ENCODE measurements at regions not wholly inside any gene's neighbourhood (a gene's known extent, or its start where the extent isn't known, plus 50 kb on each side); places are given as distances from the start of the nearest gene placed in this dataset.
"Not testable (repeated sequence)": the region's sequence is repeated elsewhere in the genome, so short reads cannot be mapped to it uniquely, and the experiment has no call there.

DNA sequence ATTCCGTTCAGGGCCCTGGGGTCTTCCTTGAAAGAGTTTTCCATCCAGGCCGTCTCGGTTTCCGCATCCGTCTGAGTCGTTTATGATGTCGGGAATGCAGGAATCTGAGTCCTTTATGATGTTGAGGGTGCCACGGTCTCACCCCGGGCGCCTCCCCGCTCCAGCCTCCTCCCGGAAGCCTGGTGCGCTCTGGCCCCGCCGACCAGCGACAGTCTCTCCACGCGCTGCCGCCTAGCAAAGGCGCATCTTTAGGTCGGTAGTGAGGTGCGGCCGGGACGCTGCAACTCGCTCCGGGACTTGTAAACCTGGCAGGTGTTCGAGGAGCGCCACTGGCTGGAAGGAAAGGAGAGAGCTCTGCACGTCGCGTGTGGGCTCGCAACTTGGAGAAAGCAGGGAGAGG lies 132.6 kb downstream of the FAM72C start:
- DNase-seq (ENCODE audit: low read depth in 2 of 2) = not testable (repeated sequence)

DNA sequence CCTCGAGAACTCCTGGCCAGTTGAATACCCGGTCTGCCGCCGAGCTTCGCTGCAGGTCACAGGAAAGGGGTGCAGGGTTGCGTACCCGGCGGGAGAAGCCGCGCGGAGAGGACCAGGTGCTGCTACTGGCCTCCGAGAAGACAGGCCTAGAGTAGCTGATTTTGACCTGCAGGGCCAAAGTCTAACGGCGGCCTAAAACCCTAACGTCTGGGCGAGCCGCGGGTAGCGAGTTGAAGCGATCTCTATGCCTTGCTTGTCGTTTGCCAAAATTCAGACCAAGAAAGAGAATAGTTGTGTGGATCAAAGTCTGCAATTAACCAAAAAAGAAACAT lies 133.2 kb downstream of the FAM72C start:
- DNase-seq (ENCODE audit: low read depth in 2 of 2) = not testable (repeated sequence)

DNA sequence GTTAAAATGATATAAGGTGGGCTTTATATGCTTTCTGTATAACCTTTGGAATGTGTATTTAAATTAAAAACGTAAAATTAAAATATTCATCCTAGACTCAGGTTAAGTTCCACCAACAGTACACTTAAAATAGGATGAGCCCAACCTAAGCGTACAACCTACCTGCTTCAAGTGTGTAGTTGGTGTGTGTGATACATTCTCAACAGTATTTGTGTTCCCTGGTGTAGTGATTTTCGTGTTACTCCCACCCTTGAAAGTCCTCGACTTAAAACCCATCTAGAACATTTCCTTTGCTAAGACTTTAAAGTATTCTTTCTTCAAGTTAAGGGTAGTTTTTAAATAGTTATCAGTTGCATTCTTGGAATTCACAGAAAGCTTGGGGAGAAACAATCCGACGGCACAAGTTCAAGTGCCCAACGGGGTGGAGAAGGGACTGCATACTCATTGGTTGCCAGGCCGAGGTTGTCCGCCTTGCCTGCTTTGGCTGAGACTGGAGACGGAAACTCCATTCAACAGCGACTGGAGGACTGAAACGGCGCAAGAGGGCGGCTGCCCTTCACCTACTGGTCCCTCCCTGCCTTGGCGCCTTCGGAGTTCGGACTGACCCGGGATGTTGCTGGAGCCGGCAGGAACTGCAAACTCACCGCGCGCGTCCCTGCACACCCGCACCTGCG lies 133.7 kb downstream of the FAM72C start:
- DNase-seq (ENCODE audit: low read depth in 2 of 2) = not testable (repeated sequence)

DNA sequence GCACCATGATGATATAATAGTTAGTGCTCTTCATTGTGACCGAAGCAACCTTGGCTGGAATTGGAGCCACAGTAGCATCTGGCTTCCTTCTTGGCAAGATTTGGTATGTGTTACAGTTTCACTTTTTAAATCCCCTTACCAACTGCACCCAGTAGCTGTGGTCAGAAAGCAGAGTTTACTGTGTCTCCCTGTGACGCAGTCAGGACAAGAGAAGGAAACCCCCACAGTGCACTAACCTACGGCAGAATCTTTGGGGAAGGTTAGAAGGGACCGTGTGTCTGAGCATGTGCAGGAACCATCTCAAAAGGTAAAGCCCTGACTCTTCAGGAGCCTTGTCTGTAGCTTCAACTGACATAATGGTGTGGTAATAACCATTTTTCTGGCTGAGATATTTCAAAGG lies 138.4 kb downstream of the FAM72C start:
- not testable (repeated sequence) for DNase-seq (ENCODE audit: low read depth in 2 of 2)

DNA sequence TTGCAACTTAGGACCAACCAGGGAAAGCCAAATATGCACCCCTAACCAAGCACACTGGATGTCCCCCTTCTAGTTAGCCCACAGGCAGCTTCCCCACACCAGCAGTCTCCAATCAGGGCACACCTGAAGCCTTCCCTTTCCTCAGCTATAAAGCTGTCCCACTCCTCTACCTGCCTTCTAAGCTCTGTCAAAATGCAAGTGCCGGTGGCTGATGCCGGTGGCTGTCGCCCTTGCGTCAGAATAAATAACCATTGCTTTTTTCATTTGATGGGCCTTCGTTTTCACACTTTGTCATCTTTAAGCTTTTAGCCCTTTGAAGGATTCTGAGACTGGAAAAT lies 139.4 kb downstream of the FAM72C start:
- DNase-seq (ENCODE audit: low read depth in 2 of 2) = not testable (repeated sequence)

DNA sequence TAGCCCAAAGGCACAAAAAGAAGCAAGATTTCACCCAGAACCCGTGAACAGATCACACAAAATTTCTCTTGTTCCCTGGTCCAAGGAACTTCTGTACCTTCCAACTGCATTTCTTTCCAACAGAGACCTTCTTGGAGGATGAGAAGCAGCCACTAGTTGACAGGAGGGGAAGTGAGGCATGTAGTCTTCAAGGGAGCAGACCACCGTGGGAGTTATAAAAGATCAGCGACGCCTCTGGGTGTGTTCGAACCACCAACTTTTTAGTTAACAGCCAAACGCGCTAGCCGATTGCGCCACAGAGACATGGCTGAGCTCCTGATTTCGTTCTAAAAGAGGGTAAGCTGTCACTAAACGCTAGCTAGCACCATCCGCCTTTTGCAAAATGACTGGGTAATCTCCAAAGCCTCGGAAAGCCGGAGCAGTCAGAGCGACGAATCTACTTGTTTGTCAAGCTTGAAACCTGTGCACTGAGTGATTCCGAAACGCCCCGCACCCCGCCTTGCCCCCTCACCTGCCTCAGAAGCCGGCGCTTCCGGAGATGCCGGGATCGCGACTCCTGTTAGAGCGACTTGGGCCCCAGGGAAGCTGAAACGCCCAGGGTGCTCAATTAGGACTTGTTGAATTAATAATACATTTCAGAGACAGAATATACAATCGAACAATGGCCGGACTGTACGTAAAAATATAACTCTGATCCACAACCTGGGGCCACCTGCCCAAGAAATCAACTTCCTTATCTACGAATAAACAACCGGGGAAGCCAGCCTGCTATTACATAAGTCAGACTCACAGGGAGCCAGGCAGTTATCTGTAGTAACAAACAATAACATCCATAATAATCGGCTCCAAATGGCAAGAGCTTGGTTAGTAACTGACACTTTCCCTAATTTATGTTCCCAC lies 140.1 kb downstream of the FAM72C start:
- DNase-seq (ENCODE audit: low read depth in 2 of 2) = not testable (repeated sequence)

DNA sequence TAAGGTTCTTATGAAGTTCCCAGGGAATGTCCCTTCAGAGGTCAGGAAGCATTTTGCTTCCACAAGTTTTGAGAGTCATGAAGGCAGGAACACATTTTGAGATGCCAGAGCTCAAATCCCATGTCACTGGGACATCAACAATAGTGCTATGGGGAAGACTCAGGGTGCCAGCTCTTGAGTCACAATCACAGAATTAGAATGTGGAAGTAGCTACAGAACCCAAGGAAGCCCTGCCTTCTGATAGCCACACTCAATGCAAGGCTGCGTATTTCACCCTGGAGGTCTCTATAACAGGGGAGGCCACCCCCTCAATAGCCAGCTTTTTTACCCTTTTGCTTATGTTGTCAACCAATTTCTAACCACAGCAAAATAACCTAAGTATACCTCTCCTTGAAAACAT lies 145.6 kb downstream of the FAM72C start:
- not testable (repeated sequence) for DNase-seq (ENCODE audit: low read depth in 2 of 2)

DNA sequence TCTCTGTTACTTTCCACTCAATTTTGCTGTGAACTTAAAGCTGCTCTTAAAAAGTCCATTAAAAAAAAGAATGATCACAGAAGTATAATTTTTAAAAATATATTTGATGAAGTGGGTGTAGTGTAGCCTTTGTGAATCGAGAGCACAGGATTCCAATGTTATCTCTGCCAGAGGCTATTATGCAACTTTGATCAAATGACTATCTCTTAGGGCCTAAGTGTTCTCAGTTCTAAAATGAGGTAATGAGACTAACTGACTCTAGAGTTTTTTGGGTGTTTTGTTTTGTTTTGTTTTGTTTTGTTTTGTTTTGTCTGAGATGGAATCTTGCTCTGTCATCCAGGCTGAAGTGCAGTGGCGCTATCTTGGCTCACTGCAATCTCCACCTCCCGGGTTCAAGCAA lies 147.5 kb downstream of the FAM72C start:
- DNase-seq (ENCODE audit: low read depth in 2 of 2) = not testable (repeated sequence)

DNA sequence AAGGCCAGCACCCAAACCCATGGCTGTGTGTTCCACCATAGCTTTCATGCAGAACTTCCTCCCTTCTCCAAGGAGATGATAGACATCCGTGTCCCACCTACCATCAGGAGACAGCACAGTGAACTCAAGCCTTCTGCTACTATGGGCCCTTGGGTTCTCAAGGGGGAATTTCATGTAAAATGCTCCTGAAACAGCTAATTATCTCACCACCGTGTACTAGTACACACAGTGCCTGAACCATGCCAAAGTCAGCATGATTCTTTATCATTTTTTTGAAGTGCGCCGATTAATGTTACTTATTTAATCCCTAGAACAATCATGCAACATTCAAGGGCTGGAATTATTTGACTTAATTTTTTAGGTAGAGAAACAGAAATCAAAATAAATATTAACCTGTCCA lies 151.7 kb downstream of the FAM72C start:
- DNase-seq (ENCODE audit: low read depth in 2 of 2) = not testable (repeated sequence)

DNA sequence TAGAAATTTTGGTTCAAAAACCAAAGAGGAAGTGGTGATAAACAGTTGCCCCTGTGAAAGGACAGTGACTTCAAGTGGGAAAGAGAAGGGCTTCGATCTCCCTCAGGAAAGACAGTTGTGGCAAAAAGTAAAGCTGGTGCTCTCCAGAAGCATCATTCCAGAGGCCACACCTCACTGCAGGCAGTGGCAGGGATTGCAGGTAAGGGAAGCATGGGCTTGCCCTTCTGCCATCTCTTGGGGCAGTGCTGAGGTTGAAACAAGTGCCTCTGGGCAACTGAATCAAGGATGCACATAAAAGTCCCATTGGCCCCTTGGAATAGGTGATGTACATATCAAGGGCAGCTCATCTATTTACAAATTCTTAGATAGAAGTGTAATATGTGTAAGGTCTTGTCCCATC lies 155.4 kb downstream of the FAM72C start:
- DNase-seq (ENCODE audit: low read depth in 2 of 2) = not testable (repeated sequence)

DNA sequence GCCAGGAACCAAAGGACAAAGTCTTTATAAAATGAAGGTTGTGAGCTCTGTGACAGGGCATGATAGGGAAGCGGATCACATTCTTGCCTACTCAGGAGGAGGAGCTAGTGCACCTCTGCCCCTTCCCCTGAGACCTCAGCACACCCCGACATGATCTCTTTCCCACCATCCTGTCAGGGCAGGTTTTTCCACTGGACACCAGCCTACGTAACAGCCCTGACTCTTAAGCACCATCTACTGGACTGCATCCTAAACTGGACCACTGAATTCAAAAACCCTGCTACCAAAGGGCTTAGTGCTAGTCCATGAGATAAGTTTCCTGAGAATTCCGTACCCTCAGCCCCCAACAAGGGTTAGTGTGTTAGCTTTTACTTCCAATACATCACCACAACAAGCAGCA lies 166.4 kb downstream of the FAM72C start:
- DNase-seq (ENCODE audit: low read depth in 2 of 2) = not testable (repeated sequence)

DNA sequence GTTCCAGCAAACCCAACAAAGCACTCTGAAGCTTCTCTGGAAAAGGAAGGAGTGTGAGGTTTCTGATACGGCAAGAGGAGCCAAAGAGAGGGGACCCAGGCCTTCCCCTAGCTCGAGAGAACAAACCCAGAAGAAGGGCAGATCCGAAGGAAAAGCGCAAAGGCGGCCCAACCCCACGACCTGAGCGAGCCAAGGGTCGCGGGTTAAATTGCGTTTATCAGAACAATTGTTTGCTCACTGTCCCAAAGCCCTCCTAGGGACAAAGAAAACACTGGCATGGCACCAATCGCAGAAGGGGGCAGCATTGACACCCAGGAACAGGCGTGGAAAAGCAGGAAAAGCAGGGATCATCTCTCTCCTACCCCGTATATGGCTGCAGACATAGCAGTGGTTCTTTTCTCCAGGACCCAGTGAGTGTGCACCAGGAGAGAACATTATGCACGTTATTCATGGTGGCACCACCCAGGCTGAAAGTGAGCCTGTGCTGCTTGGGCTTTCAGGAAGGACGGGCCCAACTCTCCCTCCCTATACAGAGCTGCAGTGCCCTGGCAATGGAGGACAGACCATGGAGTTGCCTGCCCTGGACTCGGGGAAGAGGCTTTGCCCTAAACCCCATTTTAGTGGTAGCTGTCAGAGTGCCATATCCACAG lies 167.0 kb downstream of the FAM72C start:
- DNase-seq (ENCODE audit: low read depth in 2 of 2) = not testable (repeated sequence)

DNA sequence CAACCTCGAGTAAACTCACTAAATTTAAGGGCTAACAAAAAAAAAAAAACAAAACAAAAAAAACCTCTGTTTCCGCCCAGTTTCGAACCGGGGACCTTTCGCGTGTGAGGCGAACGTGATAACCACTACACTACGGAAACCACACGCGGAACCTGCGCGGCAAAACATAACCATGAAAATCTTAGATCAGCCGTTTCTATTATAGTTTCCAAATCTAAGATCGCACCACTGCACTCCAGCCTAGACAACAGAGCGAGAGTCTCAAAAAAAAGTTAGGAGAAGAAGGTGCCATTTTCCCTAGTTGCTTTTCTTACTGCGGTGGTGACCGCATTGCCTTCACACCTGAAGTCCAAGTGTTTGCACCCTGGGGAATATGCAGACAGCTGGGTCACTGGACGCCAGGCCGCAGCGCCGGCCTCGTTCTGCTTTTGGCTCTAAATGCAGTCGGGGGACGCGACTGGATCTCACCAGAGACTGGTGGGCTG lies 167.8 kb downstream of the FAM72C start:
- peak; percentile 15 to 24 for DNase-seq (ENCODE audit: low read depth in 2 of 2)

DNA sequence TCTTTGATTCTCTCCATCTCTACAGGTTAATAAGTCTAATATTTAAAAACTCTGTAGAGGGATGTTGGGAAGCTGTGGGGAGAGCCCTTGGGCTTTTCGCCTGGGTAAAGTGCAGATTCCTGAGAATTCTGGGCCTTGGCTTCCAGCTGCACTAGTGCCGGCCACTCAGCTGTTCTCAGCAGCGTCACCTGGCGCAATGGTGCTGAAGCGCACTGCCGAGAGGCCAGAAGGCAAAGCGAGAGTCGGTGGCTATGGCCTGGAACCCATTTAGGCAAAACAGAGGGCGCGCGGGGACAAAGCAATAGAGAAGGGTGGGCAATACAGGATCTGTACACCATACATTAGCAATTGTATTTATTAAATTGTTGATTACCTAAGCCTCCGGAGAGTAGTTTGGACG lies 168.7 kb downstream of the FAM72C start:
- not testable (repeated sequence) for DNase-seq (ENCODE audit: low read depth in 2 of 2)

DNA sequence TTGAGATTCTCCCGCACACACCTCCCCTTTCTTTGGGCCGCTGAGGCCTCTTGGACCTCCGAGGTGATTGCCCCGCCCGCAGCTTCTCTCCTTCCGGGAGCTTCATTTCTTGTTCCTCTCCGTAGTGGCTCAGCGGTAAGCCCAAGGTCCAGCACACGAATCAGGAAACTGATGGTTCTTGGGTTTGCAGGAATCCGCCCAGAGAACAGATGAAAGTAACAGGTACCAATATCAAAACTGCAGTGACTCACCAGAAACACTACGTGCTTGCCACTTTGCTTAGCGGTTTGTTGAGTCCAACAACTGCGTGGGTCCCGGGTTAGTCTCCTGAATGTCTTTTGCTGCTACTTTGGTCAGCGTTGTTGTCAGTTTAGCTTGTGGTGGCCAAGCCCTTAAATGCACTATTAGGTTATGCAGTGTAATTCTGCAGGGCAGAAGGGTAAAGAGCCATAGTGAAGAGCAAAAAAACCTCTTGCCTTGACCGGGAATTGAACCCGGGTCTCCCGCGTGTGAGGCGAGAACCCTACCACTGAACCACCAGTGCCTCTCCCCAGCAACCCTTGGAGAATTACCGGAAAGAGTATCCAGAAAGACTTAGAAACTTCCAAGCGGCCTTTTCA lies 172.1 kb downstream of the FAM72C start:
- DNase-seq (ENCODE audit: low read depth in 2 of 2) = not testable (repeated sequence)

DNA sequence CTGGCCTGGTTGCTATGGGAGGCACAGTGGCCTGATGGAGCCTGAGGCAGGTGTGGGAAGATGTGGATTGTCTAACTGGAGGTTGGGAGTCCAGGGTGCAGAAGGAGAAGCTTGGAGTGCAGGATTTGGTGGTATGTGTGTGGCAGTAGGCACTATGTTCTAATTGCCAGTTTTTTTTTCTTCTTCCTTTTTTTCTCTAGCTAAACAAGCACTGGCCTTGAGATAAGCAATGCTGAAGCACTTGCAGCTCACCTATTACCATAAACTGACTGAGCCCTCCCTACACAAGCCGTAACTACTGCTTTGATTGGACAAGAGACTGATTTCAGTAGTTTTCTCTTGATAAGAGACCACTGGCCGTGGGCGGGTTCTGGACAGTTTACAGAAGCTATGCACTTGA lies 175.4 kb downstream of the FAM72C start:
- DNase-seq (ENCODE audit: low read depth in 2 of 2) = not testable (repeated sequence)

DNA sequence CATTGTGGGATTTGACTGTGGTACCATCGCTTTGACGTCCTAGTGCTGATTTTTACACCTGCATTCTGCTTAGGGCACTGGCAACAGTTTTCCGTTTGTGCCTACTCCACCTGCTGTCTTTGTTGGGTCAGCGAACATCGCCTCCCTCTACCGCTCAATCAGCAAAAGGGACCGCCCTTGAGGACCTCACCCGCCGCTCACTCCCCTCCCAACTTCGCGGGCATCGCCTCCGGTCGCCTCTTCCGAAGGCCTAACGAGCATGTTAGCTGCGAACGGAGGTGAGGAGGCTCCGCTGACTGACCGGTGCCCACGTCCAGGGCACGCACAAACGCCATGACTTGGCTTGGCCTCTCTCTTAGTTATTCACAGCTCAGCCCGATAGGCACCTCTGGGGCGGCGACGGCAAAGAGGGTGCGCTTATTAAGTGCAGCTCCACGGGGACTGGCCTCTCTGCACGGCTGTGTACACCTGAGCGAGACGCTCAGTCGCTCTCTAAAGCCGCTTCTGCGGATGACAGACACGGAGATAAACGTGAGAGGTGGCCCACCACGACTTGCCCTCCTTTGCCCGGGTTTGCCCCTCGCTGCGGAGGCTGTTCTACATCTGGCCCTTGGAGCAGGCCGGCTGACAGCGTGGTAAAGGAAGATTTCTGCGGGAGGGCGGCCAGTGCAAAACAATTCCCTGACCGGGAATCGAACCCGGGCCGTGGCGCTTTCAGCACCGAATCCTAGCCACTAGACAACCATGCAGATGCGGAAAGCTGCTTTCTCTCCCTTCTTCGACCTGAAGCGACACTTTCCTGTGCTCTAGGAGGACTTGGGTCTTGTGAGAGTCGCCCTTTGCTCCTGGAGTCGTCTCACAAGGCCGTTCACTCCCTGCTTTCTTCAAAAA lies 179.5 kb downstream of the FAM72C start:
- not testable (repeated sequence) for DNase-seq (ENCODE audit: low read depth in 2 of 2)

DNA sequence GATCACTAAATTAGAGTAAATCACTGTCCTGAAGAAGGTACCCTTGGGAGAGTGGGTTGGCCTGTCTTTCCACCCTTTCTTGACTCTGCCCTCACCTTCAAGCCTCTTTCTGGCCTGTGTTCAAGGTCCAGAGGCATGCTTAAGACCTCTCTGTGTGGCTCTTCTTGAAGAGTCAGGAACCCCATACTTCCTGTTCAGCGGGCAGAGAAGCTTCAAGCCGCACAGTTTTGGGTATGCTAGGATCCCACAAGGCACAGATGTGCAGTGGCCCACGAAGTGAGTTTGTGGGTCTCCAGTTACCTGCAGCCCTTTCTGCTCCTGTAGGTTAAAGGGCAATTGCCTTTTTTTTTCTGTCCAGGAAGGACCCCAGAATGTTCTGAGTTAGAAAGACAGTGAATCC lies 185.4 kb downstream of the FAM72C start:
- DNase-seq (ENCODE audit: low read depth in 2 of 2) = not testable (repeated sequence)

DNA sequence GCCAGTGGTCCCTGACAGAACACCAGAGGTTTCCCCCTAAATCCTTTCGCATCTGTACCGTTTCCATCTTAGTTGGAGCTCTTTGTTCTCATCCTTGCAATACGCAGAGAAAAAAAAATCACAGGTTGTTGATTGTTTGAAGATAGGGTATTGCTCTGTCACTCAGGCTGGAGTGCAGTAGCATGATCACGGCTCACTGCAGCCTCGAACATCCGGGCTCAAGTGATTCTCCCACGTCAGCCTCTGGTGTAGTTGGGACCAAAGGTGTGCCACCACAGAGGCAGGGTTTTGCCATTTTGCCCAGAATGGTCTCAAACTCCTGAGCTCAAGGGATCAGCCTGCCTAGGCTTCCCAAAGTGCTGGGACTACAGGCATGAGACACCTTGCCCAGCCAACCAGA lies 185.9 kb downstream of the FAM72C start:
- not testable (repeated sequence) for DNase-seq (ENCODE audit: low read depth in 2 of 2)

DNA sequence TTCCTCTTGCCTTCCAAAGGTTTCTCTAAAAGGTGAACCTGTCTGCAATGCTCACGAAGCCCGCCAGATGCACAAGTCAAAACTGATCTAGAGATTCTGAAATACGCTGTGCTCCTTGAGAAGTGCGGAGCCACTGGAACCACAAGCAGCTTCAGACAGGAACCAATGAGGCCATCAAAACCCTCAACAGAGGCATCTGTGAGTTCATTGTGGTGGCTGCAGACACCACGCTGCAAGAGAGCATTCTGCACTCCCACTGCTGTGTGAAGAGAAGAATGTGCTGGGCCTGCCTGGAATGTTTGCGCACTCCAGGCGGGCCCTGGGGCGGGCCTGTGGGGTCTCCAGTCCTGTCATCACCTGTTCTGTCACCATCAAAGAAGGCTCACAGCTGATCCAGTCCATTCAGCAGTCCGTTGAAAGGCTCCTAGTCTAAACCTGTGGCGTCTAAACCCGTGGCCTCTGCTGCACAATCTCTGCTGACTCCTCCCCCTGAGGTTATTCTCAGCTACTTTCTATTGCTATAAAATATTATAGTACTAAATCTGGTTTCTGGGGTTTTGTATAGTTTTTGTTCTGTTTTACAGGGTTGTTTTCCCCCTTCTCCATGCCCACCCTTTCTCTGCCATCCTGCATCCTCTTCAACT lies 187.4 kb downstream of the FAM72C start:
- not testable (repeated sequence) for DNase-seq (ENCODE audit: low read depth in 2 of 2)

Data from fibroblast of skin of left quadriceps (primary cell).